SK-N-SH (cell line): ENCODE measurements at regions not wholly inside any gene's neighbourhood (a gene's known extent, or its start where the extent isn't known, plus 50 kb on each side); places are given as distances from the start of the nearest gene placed in this dataset.

ENCODE experiments used
- CTCF ChIA-PET: fragments of 300-600, 350-600 bp; formaldehyde crosslinking; extraction: SDS; loops from one replicate; lab custom pipeline; 2021; lab: Yijun Ruan, JAX
- POLR2A ChIA-PET: fragments of 350-600 bp; sonication (Branson Sonifier 250); formaldehyde crosslinking; extraction: SDS; loops from one replicate; lab custom pipeline; 2020; ENCODE audit warnings: antibody characterized with exemption, inconsistent platforms; lab: Yijun Ruan, JAX
- DNase-seq: peaks from one replicate; pipeline ENCODE4 v3.0.0; 2012
- H2AFZ ChIP-seq: fragments of 200-600 bp; sonication (generic); 2 replicates; pipeline ENCODE4 v1.8.1; 2016; ENCODE audit warnings: antibody characterized with exemption, mild to moderate bottlenecking, low read depth
- H3F3A ChIP-seq: fragments of 200-600 bp; sonication (generic); replicated peaks from 2 replicates; pipeline ENCODE3; 2016; ENCODE audit warnings: antibody characterized with exemption, mild to moderate bottlenecking; ENCODE audit not compliant: insufficient read depth
- H3K27ac ChIP-seq, 2 experiments: fragments of 200-500 bp in 1 of 2; fragments of 200-600 bp in 1 of 2; sonication (Bioruptor generic) in 1 of 2; sonication (generic), shearing (Covaris generic) in 1 of 2; 2 replicates each; pipeline versions ENCODE4 v1.5.1 to v1.6.1; 2014 to 2016; ENCODE audit warnings: low read depth in 2 of 2, inconsistent platforms in 1 of 2, low read length in 1 of 2, mild to moderate bottlenecking in 1 of 2, mixed read lengths in 1 of 2
- H3K27me3 ChIP-seq: fragments of 200-600 bp; sonication (generic), shearing (Covaris generic); 2 replicates; pipeline ENCODE4 v1.6.1; 2016; ENCODE audit warnings: mixed run types; ENCODE audit not compliant: insufficient read depth
- H3K36me3 ChIP-seq, 2 experiments: fragments of 200-500 bp in 1 of 2; fragments of 200-600 bp in 1 of 2; sonication (Bioruptor generic) in 1 of 2; sonication (generic) in 1 of 2; replicated peaks in 1 of 2; 2 replicates each; pipeline versions ENCODE3 to v1.5.1; 2014 to 2016; ENCODE audit warnings: low read length in 1 of 2, mild to moderate bottlenecking in 1 of 2; ENCODE audit not compliant: insufficient read depth in 2 of 2, control insufficient read depth in 1 of 2
- H3K4me1 ChIP-seq, 2 experiments: fragments of 200-500 bp in 1 of 2; fragments of 200-600 bp in 1 of 2; sonication (Bioruptor generic) in 1 of 2; sonication (generic), shearing (Covaris generic) in 1 of 2; 2 replicates each; pipeline versions ENCODE4 v1.5.1 to v1.6.1; 2014 to 2016; ENCODE audit warnings: low read depth in 1 of 2, low read length in 1 of 2, mixed run types in 1 of 2; ENCODE audit not compliant: insufficient read depth in 2 of 2, control insufficient read depth in 1 of 2
- H3K4me2 ChIP-seq: fragments of 200-600 bp; sonication (generic), shearing (Covaris generic); 2 replicates; pipeline ENCODE4 v1.6.1; 2017; ENCODE audit warnings: mixed run types
- H3K4me3 ChIP-seq, 2 experiments: fragments of 200-500 bp in 1 of 2; fragments of 200-600 bp in 1 of 2; sonication (Bioruptor generic) in 1 of 2; sonication (generic), shearing (Covaris generic) in 1 of 2; 2 replicates each; pipeline versions ENCODE4 v1.5.1 to v1.8.1; 2014 to 2016; ENCODE audit warnings: low read depth in 2 of 2, inconsistent platforms in 1 of 2, low read length in 1 of 2, mild to moderate bottlenecking in 1 of 2, mixed read lengths in 1 of 2, moderate library complexity in 1 of 2
- H3K79me2 ChIP-seq: fragments of 200-600 bp; sonication (generic); 2 replicates; pipeline ENCODE4 v1.8.1; 2017; ENCODE audit warnings: mild to moderate bottlenecking; ENCODE audit not compliant: insufficient read depth
- H3K9ac ChIP-seq: fragments of 200-600 bp; sonication (generic); 2 replicates; pipeline ENCODE4 v1.6.1; 2017; ENCODE audit warnings: mixed run types
- H3K9me2 ChIP-seq: fragments of 200-600 bp; sonication (generic); 2 replicates; pipeline ENCODE4 v1.6.1; 2017; ENCODE audit warnings: mixed run types
- H3K9me3 ChIP-seq: fragments of 200-600 bp; sonication (generic); 2 replicates; pipeline ENCODE4 v1.6.1; 2017; ENCODE audit warnings: mixed run types, mild to moderate bottlenecking, moderate library complexity
- H4K20me1 ChIP-seq: fragments of 200-600 bp; sonication (generic); 2 replicates; pipeline ENCODE4 v1.6.1; 2017; ENCODE audit warnings: mild to moderate bottlenecking, mixed run types; ENCODE audit not compliant: insufficient read depth
- CHD2 ChIP-seq: fragments of 150-350 bp; IDR thresholded peaks from 2 replicates; pipeline ENCODE4 v1.6.1; 2018; ENCODE audit warnings: low read length; ENCODE audit not compliant: partially characterized antibody
- CTCF ChIP-seq: fragments of 200-600 bp; sonication (generic); IDR thresholded peaks from 2 replicates; pipeline ENCODE4 v1.6.1; 2017; ENCODE audit warnings: antibody characterized with exemption, mild to moderate bottlenecking, moderate library complexity
- ELF1 ChIP-seq: IDR thresholded peaks from 2 replicates; pipeline ENCODE4 v1.4.0; 2012
- EP300 ChIP-seq, 2 experiments: IDR thresholded peaks; 2 replicates each; pipeline versions ENCODE4 v1.4.0 to v1.6.1; 2012; ENCODE audit warnings: borderline replicate concordance in 1 of 2, low read depth in 1 of 2, low read length in 1 of 2
- EZH2phosphoT487 ChIP-seq: fragments of 200-600 bp; sonication (generic); IDR thresholded peaks from 2 replicates; pipeline ENCODE4 v1.6.1; 2017; ENCODE audit warnings: low read depth, mixed run types, mild to moderate bottlenecking, antibody characterized with exemption, moderate library complexity, borderline replicate concordance
- FOSL2 ChIP-seq: IDR thresholded peaks from 2 replicates; pipeline ENCODE4 v1.4.0; 2012; ENCODE audit warnings: low read depth, mild to moderate bottlenecking, moderate library complexity, borderline replicate concordance
- FOXM1 ChIP-seq: IDR thresholded peaks from 2 replicates; pipeline ENCODE4 v1.4.0; 2012; ENCODE audit warnings: low read depth, mild to moderate bottlenecking
- GABPA ChIP-seq: IDR thresholded peaks from 2 replicates; pipeline ENCODE4 v1.4.0; 2012; ENCODE audit warnings: low read depth, mild to moderate bottlenecking
- GATA2 ChIP-seq: sonication (generic); formaldehyde crosslinking; IDR thresholded peaks from 2 replicates; pipeline ENCODE4 v1.5.0; 2020; ENCODE audit warnings: mild to moderate bottlenecking, missing genetic modification reagents
- JUND ChIP-seq: IDR thresholded peaks from 2 replicates; pipeline ENCODE4 v1.4.0; 2012
- MAX ChIP-seq: IDR thresholded peaks from 2 replicates; pipeline ENCODE4 v1.4.0; 2012; ENCODE audit warnings: low read depth
- MEF2A ChIP-seq: IDR thresholded peaks from 2 replicates; pipeline ENCODE4 v1.4.0; 2012; ENCODE audit warnings: low read depth, borderline replicate concordance
- MXI1 ChIP-seq: IDR thresholded peaks from 2 replicates; pipeline ENCODE4 v1.6.1; 2012; ENCODE audit warnings: mild to moderate bottlenecking, low read depth, low read length, improper control_type of control experiment
- NFIC ChIP-seq: IDR thresholded peaks from 2 replicates; pipeline ENCODE4 v1.4.0; 2012; ENCODE audit warnings: borderline replicate concordance
- PBX3 ChIP-seq: IDR thresholded peaks from 2 replicates; pipeline ENCODE4; 2012
- REST ChIP-seq: IDR thresholded peaks from 2 replicates; pipeline ENCODE4 v1.6.1; 2012; ENCODE audit warnings: mild to moderate bottlenecking, low read depth, low read length, moderate library complexity
- TAF1 ChIP-seq: IDR thresholded peaks from 2 replicates; pipeline ENCODE4 v1.6.1; 2012; ENCODE audit warnings: low read depth, mild to moderate bottlenecking, low read length, moderate library complexity, borderline replicate concordance
- USF1 ChIP-seq: IDR thresholded peaks from 2 replicates; pipeline ENCODE4 v1.4.0; 2012; ENCODE audit warnings: low read depth, borderline replicate concordance
- ZBTB33 ChIP-seq: IDR thresholded peaks from 2 replicates; pipeline ENCODE4 v1.4.0; 2012; ENCODE audit warnings: low read depth, borderline replicate concordance
- WGBS: methylation state at CpG from one replicate; pipeline ENCODE4 v1.1.6; 2017; ENCODE audit warnings: low lambda C conversion rate; 5-methylcytosine and 5-hydroxymethylcytosine counted together

- TF ChIP-seq JUND: no peak
- no peak for TF ChIP-seq CHD2
- no peak for TF ChIP-seq ZBTB33
- TF ChIP-seq NFIC: no peak
- no peak for TF ChIP-seq GABPA
- TF ChIP-seq GATA2: no peak
- no peak for TF ChIP-seq CTCF
- no peak for TF ChIP-seq FOXM1
- TF ChIP-seq, all 33 proteins: peak for 0
- Histone ChIP-seq H3K4me1 (no peaks in the 10 kb centered on the region), H3K4me3 (no peak overlapping the region), H3K27me3 (no peaks in the 10 kb centered on the region), H3K27ac (no peak overlapping the region), H3K9ac (no peak overlapping the region), H3K9me3 (no peaks in the 10 kb centered on the region), H2AFZ (no peak overlapping the region), H4K20me1 (no peaks in the 10 kb centered on the region), H3K36me3 (no peaks in the 10 kb centered on the region), H3K9me2 (no peaks in the 10 kb centered on the region), H3F3A (no peaks in the 10 kb centered on the region), H3K4me2 (no peak overlapping the region), H3K79me2 (no peaks in the 10 kb centered on the region)
- WGBS: 13% methylated on average over 1 of the region's 1 CpG
- POLR2A ChIA-PET: no interaction called here
- CTCF ChIA-PET: no interaction called here
- no peak for DNase-seq
Observed at GRCh38 chr1:104019675-104020049, 270.0 kb downstream of the AMY1C start.

- H2AFZ ChIP-seq: no peak overlapping the region
- CTCF ChIA-PET: interaction anchor here (1.1 kb wide), 1 partner anchor 208 kb away, joined by 3 read pairs; no protein-coding TSS in a partner anchor
- H3K79me2 ChIP-seq: no peaks in the 10 kb centered on the region
- H3K36me3 ChIP-seq: no peaks in the 10 kb centered on the region
- no peak overlapping the region for H3K4me2 ChIP-seq
- H3K9ac ChIP-seq: no peak overlapping the region
- H3K27me3 ChIP-seq: no peaks in the 10 kb centered on the region
- no peaks in the 10 kb centered on the region for H3K9me3 ChIP-seq
- no peaks in the 10 kb centered on the region for H3F3A ChIP-seq
- no peak for DNase-seq
- POLR2A ChIA-PET: no interaction called here
- no peaks in the 10 kb centered on the region for H3K9me2 ChIP-seq
- H4K20me1 ChIP-seq: no peaks in the 10 kb centered on the region
- WGBS: 39% methylated on average over 3 of the region's 3 CpGs
- H3K4me1 ChIP-seq: no peaks in the 10 kb centered on the region
- no peak overlapping the region for H3K4me3 ChIP-seq
- H3K27ac ChIP-seq: no peak overlapping the region
- TF ChIP-seq ELF1 (no peak), FOSL2 (no peak), PBX3 (no peak), JUND (no peak), MEF2A (no peak), MXI1 (no peak), REST (no peak), TAF1 (no peak), EZH2phosphoT487 (no peak), EP300 (IDR thresholded peaks at IDR 0.05; ENCODE audit: borderline replicate concordance in 1 of 2, low read depth in 1 of 2, low read length in 1 of 2) (no peak), USF1 (no peak), MAX (no peak)
Observed at GRCh38 chr1:104028416-104029035, 278.8 kb downstream of the AMY1C start.
